ENCODE measurements at regions not wholly inside any gene's neighbourhood (a gene's known extent, or its start where the extent isn't known, plus 50 kb on each side); places are given as distances from the start of the nearest gene placed in this dataset.

- no peak overlapping the region for H3K27ac ChIP-seq (ENCODE audit: low read depth, low read length)
- no peak overlapping the region for H3K4me3 ChIP-seq (ENCODE audit: low read length)
- H3K4me1 ChIP-seq (ENCODE audit: control insufficient read depth, insufficient read depth, low read length) = no peaks in the 10 kb centered on the region
- H3K9ac ChIP-seq (ENCODE audit: low read length) = no peak overlapping the region
- H3K36me3 ChIP-seq (ENCODE audit: control insufficient read depth, insufficient read depth, low read length) = no peaks in the 10 kb centered on the region
- H3K27me3 ChIP-seq (ENCODE audit: control insufficient read depth, insufficient read depth, low read length) = no peaks in the 10 kb centered on the region
These were observed 427.7 kb downstream of the CDK5RAP2 start for GRCh38 chr9:120152295-120152694.

GRCh38 chr9:120151806-120152205 is 428.2 kb downstream of the CDK5RAP2 start:
- Histone ChIP-seq H3K4me1 (ENCODE audit: control insufficient read depth, insufficient read depth, low read length) (no peaks in the 10 kb centered on the region), H3K27ac (ENCODE audit: low read depth, low read length) (no peak overlapping the region), H3K27me3 (ENCODE audit: control insufficient read depth, insufficient read depth, low read length) (no peaks in the 10 kb centered on the region), H3K36me3 (ENCODE audit: control insufficient read depth, insufficient read depth, low read length) (no peaks in the 10 kb centered on the region), H3K4me3 (ENCODE audit: low read length) (no peak overlapping the region), H3K9ac (ENCODE audit: low read length) (no peak overlapping the region)

GRCh38 chr9:120151149-120151548 is 428.8 kb downstream of the CDK5RAP2 start:
- no peaks in the 10 kb centered on the region for H3K36me3 ChIP-seq (ENCODE audit: control insufficient read depth, insufficient read depth, low read length)
- no peak overlapping the region for H3K27ac ChIP-seq (ENCODE audit: low read depth, low read length)
- no peaks in the 10 kb centered on the region for H3K27me3 ChIP-seq (ENCODE audit: control insufficient read depth, insufficient read depth, low read length)
- H3K9ac ChIP-seq (ENCODE audit: low read length) = no peak overlapping the region
- H3K4me3 ChIP-seq (ENCODE audit: low read length) = no peak overlapping the region
- H3K4me1 ChIP-seq (ENCODE audit: control insufficient read depth, insufficient read depth, low read length) = no peaks in the 10 kb centered on the region

- H3K4me3 ChIP-seq (ENCODE audit: low read length) = no peak overlapping the region
- no peaks in the 10 kb centered on the region for H3K27me3 ChIP-seq (ENCODE audit: control insufficient read depth, insufficient read depth, low read length)
- H3K36me3 ChIP-seq (ENCODE audit: control insufficient read depth, insufficient read depth, low read length) = no peaks in the 10 kb centered on the region
- no peak overlapping the region for H3K9ac ChIP-seq (ENCODE audit: low read length)
- H3K4me1 ChIP-seq (ENCODE audit: control insufficient read depth, insufficient read depth, low read length) = no peaks in the 10 kb centered on the region
- no peak overlapping the region for H3K27ac ChIP-seq (ENCODE audit: low read depth, low read length)
These were observed 441.0 kb downstream of the CDK5RAP2 start for GRCh38 chr9:120138955-120139354.

GRCh38 chr9:120137186-120137840 is 442.7 kb downstream of the CDK5RAP2 start:
- Histone ChIP-seq H3K4me3 (ENCODE audit: low read length) (no peak overlapping the region), H3K4me1 (ENCODE audit: control insufficient read depth, insufficient read depth, low read length) (no peaks in the 10 kb centered on the region), H3K27ac (ENCODE audit: low read depth, low read length) (no peak overlapping the region), H3K36me3 (ENCODE audit: control insufficient read depth, insufficient read depth, low read length) (no peaks in the 10 kb centered on the region), H3K9ac (ENCODE audit: low read length) (no peak overlapping the region), H3K27me3 (ENCODE audit: control insufficient read depth, insufficient read depth, low read length) (no peaks in the 10 kb centered on the region)

- no peak overlapping the region for H3K27ac ChIP-seq (ENCODE audit: low read depth, low read length)
- no peaks in the 10 kb centered on the region for H3K36me3 ChIP-seq (ENCODE audit: control insufficient read depth, insufficient read depth, low read length)
- no peaks in the 10 kb centered on the region for H3K4me1 ChIP-seq (ENCODE audit: control insufficient read depth, insufficient read depth, low read length)
- H3K9ac ChIP-seq (ENCODE audit: low read length) = no peak overlapping the region
- H3K27me3 ChIP-seq (ENCODE audit: control insufficient read depth, insufficient read depth, low read length) = no peaks in the 10 kb centered on the region
- H3K4me3 ChIP-seq (ENCODE audit: low read length) = no peak overlapping the region
These were observed 443.3 kb downstream of the CDK5RAP2 start for GRCh38 chr9:120136696-120137095.

- Histone ChIP-seq H3K27me3 (ENCODE audit: control insufficient read depth, insufficient read depth, low read length) (no peaks in the 10 kb centered on the region), H3K4me1 (ENCODE audit: control insufficient read depth, insufficient read depth, low read length) (no peaks in the 10 kb centered on the region), H3K4me3 (ENCODE audit: low read length) (no peak overlapping the region), H3K9ac (ENCODE audit: low read length) (no peak overlapping the region), H3K27ac (ENCODE audit: low read depth, low read length) (no peak overlapping the region), H3K36me3 (ENCODE audit: control insufficient read depth, insufficient read depth, low read length) (no peaks in the 10 kb centered on the region)
These were observed 462.9 kb downstream of the CDK5RAP2 start for GRCh38 chr9:120117081-120117480.

- Histone ChIP-seq H3K4me1 (ENCODE audit: control insufficient read depth, insufficient read depth, low read length) (no peaks in the 10 kb centered on the region), H3K27me3 (ENCODE audit: control insufficient read depth, insufficient read depth, low read length) (no peaks in the 10 kb centered on the region), H3K4me3 (ENCODE audit: low read length) (no peak overlapping the region), H3K36me3 (ENCODE audit: control insufficient read depth, insufficient read depth, low read length) (no peaks in the 10 kb centered on the region), H3K9ac (ENCODE audit: low read length) (no peak overlapping the region), H3K27ac (ENCODE audit: low read depth, low read length) (no peak overlapping the region)
These were observed 469.4 kb downstream of the CDK5RAP2 start for GRCh38 chr9:120110520-120110919.

GRCh38 chr9:120109242-120109641 is 470.7 kb downstream of the CDK5RAP2 start:
- no peaks in the 10 kb centered on the region for H3K36me3 ChIP-seq (ENCODE audit: control insufficient read depth, insufficient read depth, low read length)
- H3K4me3 ChIP-seq (ENCODE audit: low read length) = no peak overlapping the region
- no peaks in the 10 kb centered on the region for H3K27me3 ChIP-seq (ENCODE audit: control insufficient read depth, insufficient read depth, low read length)
- H3K9ac ChIP-seq (ENCODE audit: low read length) = no peak overlapping the region
- no peaks in the 10 kb centered on the region for H3K4me1 ChIP-seq (ENCODE audit: control insufficient read depth, insufficient read depth, low read length)
- H3K27ac ChIP-seq (ENCODE audit: low read depth, low read length) = no peak overlapping the region

- no peaks in the 10 kb centered on the region for H3K27me3 ChIP-seq (ENCODE audit: control insufficient read depth, insufficient read depth, low read length)
- H3K4me3 ChIP-seq (ENCODE audit: low read length) = no peak overlapping the region
- no peak overlapping the region for H3K27ac ChIP-seq (ENCODE audit: low read depth, low read length)
These were observed 472.8 kb downstream of the CDK5RAP2 start for GRCh38 chr9:120107138-120107537.

GRCh38 chr9:120104771-120105170 is 475.2 kb downstream of the CDK5RAP2 start:
- Histone ChIP-seq H3K36me3 (ENCODE audit: control insufficient read depth, insufficient read depth, low read length) (no peaks in the 10 kb centered on the region), H3K4me3 (ENCODE audit: low read length) (no peak overlapping the region), H3K27me3 (ENCODE audit: control insufficient read depth, insufficient read depth, low read length) (no peaks in the 10 kb centered on the region), H3K4me1 (ENCODE audit: control insufficient read depth, insufficient read depth, low read length) (no peaks in the 10 kb centered on the region), H3K9ac (ENCODE audit: low read length) (no peak overlapping the region), H3K27ac (ENCODE audit: low read depth, low read length) (no peak overlapping the region)

More at GRCh38 chr9:120107138-120107537, 472.8 kb downstream of the CDK5RAP2 start:
- no peaks in the 10 kb centered on the region for H3K4me1 ChIP-seq (ENCODE audit: control insufficient read depth, insufficient read depth, low read length)
- H3K9ac ChIP-seq (ENCODE audit: low read length) = no peak overlapping the region
- H3K36me3 ChIP-seq (ENCODE audit: control insufficient read depth, insufficient read depth, low read length) = no peaks in the 10 kb centered on the region

GRCh38 chr9:120100595-120100994 is 479.4 kb downstream of the CDK5RAP2 start:
- no peaks in the 10 kb centered on the region for H3K4me1 ChIP-seq (ENCODE audit: control insufficient read depth, insufficient read depth, low read length)
- no peaks in the 10 kb centered on the region for H3K36me3 ChIP-seq (ENCODE audit: control insufficient read depth, insufficient read depth, low read length)
- no peak overlapping the region for H3K9ac ChIP-seq (ENCODE audit: low read length)
- H3K4me3 ChIP-seq (ENCODE audit: low read length) = no peak overlapping the region
- no peaks in the 10 kb centered on the region for H3K27me3 ChIP-seq (ENCODE audit: control insufficient read depth, insufficient read depth, low read length)
- H3K27ac ChIP-seq (ENCODE audit: low read depth, low read length) = no peak overlapping the region

- no peaks in the 10 kb centered on the region for H3K36me3 ChIP-seq (ENCODE audit: control insufficient read depth, insufficient read depth, low read length)
- H3K4me1 ChIP-seq (ENCODE audit: control insufficient read depth, insufficient read depth, low read length) = no peaks in the 10 kb centered on the region
- no peak overlapping the region for H3K4me3 ChIP-seq (ENCODE audit: low read length)
- H3K9ac ChIP-seq (ENCODE audit: low read length) = no peak overlapping the region
- H3K27me3 ChIP-seq (ENCODE audit: control insufficient read depth, insufficient read depth, low read length) = no peaks in the 10 kb centered on the region
- H3K27ac ChIP-seq (ENCODE audit: low read depth, low read length) = no peak overlapping the region
These were observed 480.9 kb downstream of the CDK5RAP2 start for GRCh38 chr9:120099065-120099464.
